Iris pigment epithelial cell (primary cell): ENCODE measurements at regions not wholly inside any gene's neighbourhood (a gene's known extent, or its start where the extent isn't known, plus 50 kb on each side); places are given as distances from the start of the nearest gene placed in this dataset.

Experiments used
- DNase-seq: peaks from one replicate; pipeline ENCODE4 v3.0.0-alpha.2; 2011; ENCODE audit warnings: low read depth

GRCh38 chr6:81694855-81695254 lies 57.6 kb downstream of the TENT5A start:
- no peak for DNase-seq

- no peak for DNase-seq
Observed at GRCh38 chr6:81694207-81694606, 58.3 kb downstream of the TENT5A start.

GRCh38 chr6:81693266-81693665 lies 59.2 kb downstream of the TENT5A start:
- no peak for DNase-seq

- DNase-seq: no peak
Observed at GRCh38 chr6:81690073-81690472, 62.4 kb downstream of the TENT5A start.

DNA sequence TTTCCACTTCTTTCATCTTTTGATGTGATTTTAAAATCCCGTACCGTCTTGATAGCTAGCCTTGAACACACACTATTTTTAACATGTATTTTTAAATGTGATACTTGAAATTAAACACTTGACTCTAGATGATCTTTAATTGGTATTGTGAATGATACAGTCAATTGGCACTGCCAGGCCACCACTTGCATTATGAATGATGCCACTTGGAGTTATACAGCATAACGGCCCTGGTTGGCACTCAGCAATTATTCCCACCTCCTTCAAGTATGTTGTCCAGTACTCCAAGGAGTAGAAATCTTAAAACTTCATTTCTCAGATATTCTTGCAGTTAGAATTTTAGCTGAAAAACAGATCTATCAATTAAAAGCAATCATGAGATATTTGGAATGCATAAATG lies 62.9 kb downstream of the TENT5A start:
- DNase-seq: no peak

- DNase-seq: peak; percentile 66
Observed at GRCh38 chr6:81683912-81684311, 68.6 kb downstream of the TENT5A start.

DNA sequence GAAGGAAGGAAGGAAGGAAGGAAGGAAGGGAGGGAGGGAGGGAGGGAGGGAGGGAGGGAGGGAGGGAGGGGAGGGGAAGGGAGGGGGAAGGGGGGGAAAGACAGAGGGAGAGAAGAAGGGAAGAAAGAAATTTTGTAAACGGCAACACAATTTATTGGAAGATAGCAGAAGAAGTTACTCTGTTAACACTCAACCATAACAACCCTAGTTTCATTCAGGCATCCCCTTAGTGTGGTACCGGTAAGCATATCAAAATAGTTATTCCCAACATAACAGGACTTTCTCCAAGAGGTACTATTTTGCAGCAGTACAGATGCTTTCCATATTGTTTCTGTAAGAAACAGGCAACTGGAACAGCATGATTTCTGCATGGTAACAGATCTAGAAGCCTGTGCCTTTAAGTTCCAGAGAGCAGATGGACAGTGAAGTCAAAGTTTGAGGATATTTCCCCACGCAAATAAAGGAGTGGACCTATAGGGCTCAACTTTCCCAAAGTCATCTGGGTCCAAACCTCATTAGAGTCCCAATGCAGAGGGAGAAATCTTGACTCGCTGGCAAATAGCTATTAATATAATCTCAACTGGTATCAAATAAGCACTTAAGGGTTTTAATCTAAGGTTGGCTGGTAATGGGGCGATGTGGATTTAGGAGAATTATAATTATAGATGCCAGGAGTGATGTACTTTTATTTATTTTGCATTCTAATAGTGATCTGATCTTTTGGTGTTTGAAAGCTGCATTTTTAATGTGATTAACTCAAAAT lies 69.4 kb downstream of the TENT5A start:
- DNase-seq: no peak

- no peak for DNase-seq
Observed at GRCh38 chr6:81682235-81682795, 70.2 kb downstream of the TENT5A start.

GRCh38 chr6:81669445-81669844 lies 83.0 kb downstream of the TENT5A start:
- no peak for DNase-seq

- DNase-seq: no peak
Observed at GRCh38 chr6:81668615-81669047, 83.8 kb downstream of the TENT5A start.

GRCh38 chr6:81666481-81666880 lies 86.0 kb downstream of the TENT5A start:
- DNase-seq: no peak

GRCh38 chr6:81656231-81656630 lies 96.2 kb downstream of the TENT5A start:
- no peak for DNase-seq

- DNase-seq: peak; percentile 22
Observed at GRCh38 chr6:81655696-81656095, 96.8 kb downstream of the TENT5A start.

DNA sequence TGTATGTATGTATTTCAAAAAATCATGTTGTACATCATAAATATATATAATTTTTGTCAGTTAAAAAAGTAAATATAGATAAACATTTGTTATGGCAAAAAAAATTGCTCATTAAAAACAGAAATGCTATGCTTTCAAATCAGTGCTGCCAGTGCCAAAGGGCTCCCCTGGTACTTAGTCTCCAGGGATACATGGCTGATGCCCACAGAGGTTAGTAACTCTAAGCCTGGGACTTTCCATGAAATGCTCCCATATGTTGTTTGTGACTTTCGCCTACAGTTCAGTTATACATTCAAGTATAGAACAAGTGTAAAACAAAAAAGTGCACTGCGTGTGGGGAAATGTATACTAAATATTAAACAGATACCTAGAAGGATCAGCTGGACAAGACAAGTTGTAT lies 104.0 kb downstream of the TENT5A start:
- DNase-seq: no peak

- DNase-seq: no peak
Observed at GRCh38 chr6:81643156-81643555, 109.3 kb downstream of the TENT5A start.

GRCh38 chr6:81640891-81641290 lies 111.6 kb downstream of the TENT5A start:
- no peak for DNase-seq

DNA sequence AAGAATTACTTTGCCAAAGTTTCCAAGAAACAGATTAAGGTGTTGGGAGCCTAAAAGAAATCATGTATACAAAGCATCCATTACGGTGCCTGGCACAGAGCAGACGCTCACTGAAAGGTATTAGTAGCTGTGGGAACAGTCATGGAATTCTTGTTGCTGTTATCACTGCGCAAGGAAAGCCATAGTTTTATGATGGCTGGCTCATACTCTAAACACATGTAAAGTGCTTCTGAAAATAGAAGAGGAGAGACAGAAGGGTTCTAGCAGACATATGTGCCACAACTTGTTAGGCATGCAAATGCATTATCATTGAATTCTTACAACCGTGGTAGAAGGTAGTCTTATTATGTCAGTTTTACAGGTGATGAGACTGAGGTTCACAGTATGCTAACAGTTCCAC lies 112.4 kb downstream of the TENT5A start:
- DNase-seq: no peak

GRCh38 chr6:81638366-81638765 lies 114.1 kb downstream of the TENT5A start:
- DNase-seq: no peak

DNA sequence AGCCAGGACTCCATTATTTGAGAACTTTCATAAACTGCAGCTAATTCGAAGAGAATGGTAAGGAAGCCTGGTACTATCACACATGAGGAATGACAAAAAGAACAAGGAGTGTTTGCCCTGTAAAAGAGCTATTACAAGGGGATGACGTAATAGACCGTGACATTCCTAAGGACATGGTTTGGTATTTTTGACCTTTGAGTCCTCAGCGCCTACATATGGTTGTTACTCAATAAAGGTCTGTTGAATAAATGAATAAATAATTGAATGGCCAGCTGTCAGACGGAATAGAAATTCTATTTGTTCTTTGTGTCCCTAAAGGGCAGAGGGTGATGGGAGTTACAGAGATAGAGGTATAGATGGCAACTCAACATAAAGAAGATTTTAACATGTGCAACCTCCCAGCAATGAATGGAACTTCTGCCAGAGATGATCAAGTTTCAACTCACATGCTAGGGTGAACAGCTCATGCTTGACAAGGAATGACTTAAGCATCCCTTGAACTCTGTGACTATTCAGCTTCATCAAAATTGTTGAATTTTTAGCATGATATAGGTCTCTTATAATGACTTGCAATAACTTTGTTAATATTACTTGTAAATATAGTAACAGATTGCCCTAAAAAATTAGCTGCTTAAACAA lies 115.4 kb downstream of the TENT5A start:
- peak; percentile 19 for DNase-seq

DNA sequence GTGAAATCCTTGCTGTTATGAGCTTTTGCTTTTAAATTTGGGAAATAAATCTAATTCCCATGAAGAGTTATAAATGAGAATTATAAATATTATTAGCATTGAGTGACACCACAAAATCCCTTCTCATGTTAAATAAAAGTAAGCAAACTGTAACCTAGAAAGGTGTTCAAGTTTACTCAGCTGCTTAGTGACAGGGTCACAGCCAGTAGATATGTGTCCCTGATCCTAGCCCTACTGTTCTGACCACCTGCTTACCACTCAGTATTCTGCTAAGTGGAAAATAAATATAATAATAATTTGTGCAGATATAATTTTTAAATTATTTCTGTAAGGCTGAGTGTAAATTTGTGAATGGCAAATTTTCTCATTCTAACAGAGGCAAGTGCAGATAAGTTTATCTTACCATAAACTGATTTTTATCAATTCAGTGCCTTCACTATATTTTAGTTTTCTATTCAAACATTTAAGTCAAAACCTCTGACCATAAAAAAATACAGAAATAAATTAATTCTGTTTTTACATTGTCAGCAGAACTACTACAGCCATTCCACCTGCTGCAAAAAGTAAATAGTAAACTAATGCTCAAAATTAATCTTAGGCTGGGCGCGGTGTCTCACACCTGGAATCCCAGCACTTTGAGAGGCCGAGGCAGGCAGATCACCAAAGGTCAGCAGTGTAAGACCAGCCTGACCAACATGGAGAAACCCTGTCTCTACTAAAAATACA lies 118.2 kb downstream of the TENT5A start:
- no peak for DNase-seq

GRCh38 chr6:81633391-81633790 lies 119.1 kb downstream of the TENT5A start:
- no peak for DNase-seq

DNA sequence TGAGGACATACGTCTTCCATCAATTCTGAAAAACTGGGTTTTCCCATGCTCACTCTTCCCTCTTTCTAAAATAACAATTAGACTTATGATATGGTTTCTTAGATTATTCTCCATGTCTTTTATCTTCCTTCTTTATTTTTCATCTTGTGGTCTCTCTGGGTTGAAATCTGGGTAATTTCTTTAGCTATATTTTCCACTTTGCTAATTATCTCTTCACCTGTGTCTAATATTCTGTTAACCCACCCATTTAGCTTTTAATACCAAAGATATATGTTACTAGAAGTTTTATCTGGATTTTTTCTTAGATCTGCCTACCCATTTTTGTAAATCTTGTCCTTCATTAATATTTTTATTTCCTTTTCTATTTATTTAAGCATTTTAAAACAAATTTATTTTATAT lies 121.8 kb downstream of the TENT5A start:
- no peak for DNase-seq

- DNase-seq: peak; percentile 44
Observed at GRCh38 chr6:81625216-81625615, 127.3 kb downstream of the TENT5A start.
